Prostate gland (tissue), 2 donors: ENCODE measurements at regions not wholly inside any gene's neighbourhood (a gene's known extent, or its start where the extent isn't known, plus 50 kb on each side); places are given as distances from the start of the nearest gene placed in this dataset.

ENCODE experiments used
- CTCF ChIP-seq, 4 experiments: fragments of 200-600 bp in 2 of 4; fragments of 450-650 bp in 2 of 4; sonication (generic) in 2 of 4; IDR thresholded peaks; 1 replicate in 3 of 4; 2 replicates in 1 of 4; pipeline ENCODE4 v1.5.1; 2016 to 2019; ENCODE audit warnings: antibody characterized with exemption in 4 of 4, mild to moderate bottlenecking in 2 of 4, moderate library complexity in 2 of 4
- POLR2AphosphoS5 ChIP-seq: sonication (generic); formaldehyde crosslinking; IDR thresholded peaks from one replicate; pipeline ENCODE4 v1.6.1; 2017; ENCODE audit warnings: antibody characterized with exemption

GRCh38 chr14:42527141-42527540 lies 920.5 kb downstream of the LRFN5 start:
- TF ChIP-seq POLR2AphosphoS5, result no peak
- TF ChIP-seq CTCF (IDR thresholded peaks at IDR 0.05), result no peak
